ENCODE measurements at regions not wholly inside any gene's neighbourhood (a gene's known extent, or its start where the extent isn't known, plus 50 kb on each side); places are given as distances from the start of the nearest gene placed in this dataset.

- TF ChIP-seq CHD7 (IDR thresholded peaks at IDR 0.05; ENCODE audit: insufficient replicate concordance, low read length) (no peak), POLR2AphosphoS5 (IDR thresholded peaks at IDR 0.05; ENCODE audit: low read depth, low read length) (no peak), CBX8 (IDR thresholded peaks at IDR 0.05; ENCODE audit: borderline replicate concordance, low read depth, low read length) (no peak), KDM4A (IDR thresholded peaks at IDR 0.05; ENCODE audit: low read depth, low read length, severe bottlenecking) (no peak)
Measured at GRCh38 chr9:93869088-93869487, 86.1 kb downstream of the BARX1 start (continued).
